Rectal smooth muscle tissue (tissue), 1 donor: ENCODE measurements at regions not wholly inside any gene's neighbourhood (a gene's known extent, or its start where the extent isn't known, plus 50 kb on each side); places are given as distances from the start of the nearest gene placed in this dataset.
"Not testable (repeated sequence)": the region's sequence is repeated elsewhere in the genome, so short reads cannot be mapped to it uniquely, and the experiment has no call there.

Source experiments
- H3K27ac ChIP-seq: one replicate; pipeline ENCODE4 v1.7.0; 2013; ENCODE audit warnings: low read depth, low read length, inconsistent platforms
- H3K27me3 ChIP-seq: one replicate; pipeline ENCODE4 v1.7.0; 2013; ENCODE audit warnings: low read length; ENCODE audit not compliant: control insufficient read depth, insufficient read depth
- H3K36me3 ChIP-seq: one replicate; pipeline ENCODE4 v1.7.0; 2013; ENCODE audit warnings: low read length; ENCODE audit not compliant: control insufficient read depth, insufficient read depth
- H3K4me1 ChIP-seq: one replicate; pipeline ENCODE4 v1.7.0; 2013; ENCODE audit warnings: low read length; ENCODE audit not compliant: control insufficient read depth, insufficient read depth
- H3K4me3 ChIP-seq: one replicate; pipeline ENCODE4 v1.7.0; 2013; ENCODE audit warnings: low read length
- H3K9ac ChIP-seq: one replicate; pipeline ENCODE4 v1.7.0; 2013; ENCODE audit warnings: low read length

DNA sequence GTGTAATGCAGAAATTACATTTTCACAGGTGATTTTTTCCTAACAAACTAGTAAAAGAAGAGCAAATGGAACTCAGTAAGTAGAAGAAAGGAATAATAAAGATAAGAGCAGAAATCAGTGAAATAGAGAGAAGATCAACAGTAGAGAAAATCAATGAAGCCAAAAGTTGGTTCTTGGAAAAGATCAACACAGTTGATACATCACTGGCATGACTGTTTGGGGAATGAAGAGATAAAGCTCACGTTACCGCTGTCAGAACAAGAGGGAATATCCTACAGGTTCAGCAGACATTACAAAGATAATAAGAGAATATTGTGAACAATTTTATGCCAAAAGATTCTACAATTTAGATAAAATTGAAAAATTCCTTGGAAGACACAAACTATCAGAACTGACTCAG, 146.4 kb downstream of the ACTR3B start:
- H3K36me3 ChIP-seq, result no peaks in the 10 kb centered on the region
- H3K27me3 ChIP-seq, result no peaks in the 10 kb centered on the region
- H3K4me1 ChIP-seq, result peaks cover 4% of the 10 kb centered on the region
- H3K27ac ChIP-seq, result no peak overlapping the region
- no peak overlapping the region for H3K9ac ChIP-seq
- H3K4me3 ChIP-seq, result no peak overlapping the region

- Histone ChIP-seq H3K27me3 (no peaks in the 10 kb centered on the region), H3K36me3 (no peaks in the 10 kb centered on the region), H3K27ac (no peak overlapping the region), H3K4me3 (no peak overlapping the region), H3K9ac (no peak overlapping the region), H3K4me1 (peaks cover 3% of the 10 kb centered on the region)
These were observed 147.7 kb downstream of the ACTR3B start for GRCh38 chr7:152907042-152907761.

GRCh38 chr7:152909280-152909679, 149.7 kb downstream of the ACTR3B start:
- Histone ChIP-seq H3K4me3 (no peak overlapping the region), H3K27ac (no peak overlapping the region), H3K27me3 (no peaks in the 10 kb centered on the region), H3K36me3 (no peaks in the 10 kb centered on the region), H3K9ac (no peak overlapping the region), H3K4me1 (no peaks in the 10 kb centered on the region)

GRCh38 chr7:152909683-152910544, 150.4 kb downstream of the ACTR3B start:
- H3K27me3 ChIP-seq, result no peaks in the 10 kb centered on the region
- H3K4me3 ChIP-seq, result no peak overlapping the region
- H3K27ac ChIP-seq, result no peak overlapping the region
- H3K4me1 ChIP-seq, result no peaks in the 10 kb centered on the region
- H3K36me3 ChIP-seq, result no peaks in the 10 kb centered on the region
- H3K9ac ChIP-seq, result no peak overlapping the region

GRCh38 chr7:152910545-152911225, 151.1 kb downstream of the ACTR3B start:
- no peaks in the 10 kb centered on the region for H3K27me3 ChIP-seq
- H3K27ac ChIP-seq, result no peak overlapping the region
- H3K9ac ChIP-seq, result no peak overlapping the region
- no peaks in the 10 kb centered on the region for H3K4me1 ChIP-seq
- H3K36me3 ChIP-seq, result no peaks in the 10 kb centered on the region
- no peak overlapping the region for H3K4me3 ChIP-seq

DNA sequence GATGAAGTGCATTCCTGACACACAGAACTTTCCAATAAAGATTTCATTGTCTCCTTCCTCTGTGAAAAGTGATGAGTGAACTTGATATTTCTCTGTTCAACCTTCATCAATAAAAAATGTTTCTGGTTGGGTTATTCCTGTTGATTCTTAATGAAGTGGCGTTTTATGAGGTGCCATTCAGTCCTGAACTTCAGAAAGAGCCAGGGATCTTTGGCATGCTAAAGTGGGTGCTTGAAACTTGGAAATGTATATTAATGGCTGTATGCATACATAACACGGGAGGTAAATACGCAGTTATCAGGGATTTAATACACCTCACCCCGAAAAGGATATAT, 151.6 kb downstream of the ACTR3B start:
- H3K36me3 ChIP-seq, result no peaks in the 10 kb centered on the region

DNA sequence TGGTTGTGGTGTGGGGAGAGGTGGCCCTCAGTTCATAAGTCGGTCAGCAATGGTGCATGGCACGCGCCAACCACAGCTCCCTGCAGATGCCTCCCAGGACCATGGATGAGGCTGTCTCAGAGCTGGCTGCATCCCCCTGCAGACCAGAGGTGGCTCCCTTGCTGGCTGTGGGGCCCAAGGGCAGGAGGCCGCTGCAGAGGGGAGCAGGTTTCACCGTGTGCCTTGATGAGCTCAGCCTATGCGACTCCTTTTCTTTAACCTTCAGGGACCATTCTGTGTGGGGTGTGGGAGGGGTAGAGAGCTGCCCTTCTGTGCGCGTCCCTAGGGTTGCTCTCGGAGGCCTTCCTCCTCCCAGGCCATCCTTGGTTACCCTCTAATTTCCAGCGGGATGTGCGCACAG, 152.4 kb downstream of the ACTR3B start:
- no peaks in the 10 kb centered on the region for H3K4me1 ChIP-seq
- H3K36me3 ChIP-seq, result no peaks in the 10 kb centered on the region
- H3K9ac ChIP-seq, result no peak overlapping the region
- H3K4me3 ChIP-seq, result no peak overlapping the region
- H3K27ac ChIP-seq, result no peak overlapping the region
- no peaks in the 10 kb centered on the region for H3K27me3 ChIP-seq

More for the DNA sequence above, 151.6 kb downstream of the ACTR3B start:
- Histone ChIP-seq H3K27me3 (no peaks in the 10 kb centered on the region), H3K27ac (no peak overlapping the region), H3K9ac (no peak overlapping the region), H3K4me1 (no peaks in the 10 kb centered on the region), H3K4me3 (no peak overlapping the region)

DNA sequence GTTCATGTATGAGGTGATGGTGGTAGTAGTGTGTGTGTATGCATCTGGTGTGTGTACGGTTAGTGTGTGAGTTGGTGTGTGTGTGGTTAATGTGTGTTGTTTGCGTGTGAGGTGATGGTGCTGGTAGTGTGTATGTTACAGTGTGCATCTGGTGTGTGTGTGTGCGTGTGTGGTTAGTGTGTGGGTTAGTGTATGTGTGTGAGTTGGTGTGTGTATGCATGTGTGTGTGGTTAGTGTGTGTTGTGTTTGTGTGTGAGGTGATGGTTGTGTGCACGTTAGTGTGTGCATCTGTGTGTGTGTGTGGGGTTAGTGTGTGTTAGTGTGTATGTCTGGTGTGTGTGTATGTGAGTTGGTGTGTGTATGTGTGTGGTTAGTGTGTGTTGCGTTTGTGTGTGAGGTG, 153.0 kb downstream of the ACTR3B start:
- no peak overlapping the region for H3K9ac ChIP-seq
- no peak overlapping the region for H3K4me3 ChIP-seq
- no peak overlapping the region for H3K27ac ChIP-seq
- no peaks in the 10 kb centered on the region for H3K36me3 ChIP-seq
- no peaks in the 10 kb centered on the region for H3K27me3 ChIP-seq
- H3K4me1 ChIP-seq, result no peaks in the 10 kb centered on the region

GRCh38 chr7:152913492-152913891, 153.9 kb downstream of the ACTR3B start:
- H3K4me1 ChIP-seq, result no peaks in the 10 kb centered on the region
- H3K4me3 ChIP-seq, result no peak overlapping the region
- H3K27ac ChIP-seq, result no peak overlapping the region
- no peaks in the 10 kb centered on the region for H3K36me3 ChIP-seq
- no peak overlapping the region for H3K9ac ChIP-seq
- no peaks in the 10 kb centered on the region for H3K27me3 ChIP-seq

GRCh38 chr7:152914014-152914844, 154.7 kb downstream of the ACTR3B start:
- Histone ChIP-seq H3K27me3 (no peaks in the 10 kb centered on the region), H3K27ac (no peak overlapping the region), H3K36me3 (no peaks in the 10 kb centered on the region), H3K4me1 (no peaks in the 10 kb centered on the region), H3K9ac (no peak overlapping the region), H3K4me3 (no peak overlapping the region)

DNA sequence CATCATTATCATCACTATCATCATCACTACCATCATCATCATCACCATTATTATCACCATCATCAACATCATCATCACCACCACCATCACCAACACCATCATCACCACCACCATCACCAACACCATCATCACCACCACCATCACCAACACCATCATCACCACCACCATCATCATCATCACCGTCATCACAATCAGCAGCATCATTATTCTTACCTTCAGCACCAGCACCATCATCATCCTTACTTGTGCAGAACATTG, 155.2 kb downstream of the ACTR3B start:
- not testable (repeated sequence) for H3K27ac ChIP-seq, H3K9ac ChIP-seq

More for the DNA sequence above, 155.2 kb downstream of the ACTR3B start:
- H3K4me1 ChIP-seq, H3K4me3 ChIP-seq, H3K27me3 ChIP-seq, H3K36me3 ChIP-seq: not testable (repeated sequence)
